GM12874 (cell line): ENCODE measurements at regions not wholly inside any gene's neighbourhood (a gene's known extent, or its start where the extent isn't known, plus 50 kb on each side); places are given as distances from the start of the nearest gene placed in this dataset.

ENCODE experiments used
- CTCF ChIP-seq: IDR thresholded peaks from 2 replicates; pipeline ENCODE4 v1.5.1; 2011; ENCODE audit warnings: low read depth, mild to moderate bottlenecking, control low read depth, low read length, moderate library complexity; ENCODE audit not compliant: insufficient read depth

GRCh38 chr3:59245300-59245858 is 195.6 kb upstream of the CFAP20DC start:
- no peak for TF ChIP-seq CTCF

GRCh38 chr3:59244343-59244742 is 194.5 kb upstream of the CFAP20DC start:
- TF ChIP-seq CTCF = no peak

DNA sequence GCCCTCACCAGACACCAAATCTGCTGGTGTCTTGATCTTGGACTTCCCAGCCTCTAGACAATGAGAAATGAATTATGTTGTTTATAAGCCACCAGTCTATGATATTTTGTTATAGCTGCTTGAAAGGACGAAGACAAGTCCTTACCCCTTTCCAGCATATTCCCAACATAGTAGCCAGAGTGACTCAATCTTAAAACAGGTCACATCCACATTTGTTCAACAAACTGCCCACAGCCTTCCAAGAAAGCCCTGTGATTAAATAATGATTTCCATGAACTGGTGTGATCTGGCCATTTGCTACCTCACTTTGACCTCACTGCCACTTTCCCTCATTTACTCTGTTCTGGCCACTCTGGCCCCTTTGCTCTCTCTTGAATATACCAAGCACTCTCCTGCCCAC is 193.7 kb upstream of the CFAP20DC start:
- TF ChIP-seq CTCF = no peak

DNA sequence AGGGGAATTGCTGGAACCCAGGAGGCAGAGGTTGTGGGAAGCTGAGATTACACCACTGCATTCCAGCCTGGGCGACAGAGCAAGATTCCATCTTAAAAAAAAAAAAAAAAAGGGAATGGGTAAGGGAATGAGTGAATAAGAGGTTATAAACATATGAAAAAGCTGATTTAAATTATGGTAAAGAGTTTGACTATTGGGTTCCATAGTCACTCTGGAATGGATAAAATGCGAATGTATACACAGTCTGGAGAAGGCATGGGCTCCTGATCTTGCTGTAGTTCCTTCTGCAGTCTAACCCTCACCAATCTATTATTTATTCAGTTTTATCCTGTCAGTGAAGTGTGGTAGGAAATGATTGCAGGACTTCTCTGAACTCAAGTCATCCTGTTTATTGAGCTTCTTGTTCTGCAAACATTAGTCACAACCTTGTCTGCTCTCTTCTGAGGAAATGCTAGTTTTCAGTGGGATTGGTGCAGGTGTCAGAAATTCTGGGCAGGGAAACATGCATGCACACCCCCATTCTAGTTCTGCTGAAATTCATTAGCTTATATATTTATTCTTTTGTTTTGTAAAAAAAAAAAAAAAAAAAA is 190.9 kb upstream of the CFAP20DC start:
- no peak for TF ChIP-seq CTCF

DNA sequence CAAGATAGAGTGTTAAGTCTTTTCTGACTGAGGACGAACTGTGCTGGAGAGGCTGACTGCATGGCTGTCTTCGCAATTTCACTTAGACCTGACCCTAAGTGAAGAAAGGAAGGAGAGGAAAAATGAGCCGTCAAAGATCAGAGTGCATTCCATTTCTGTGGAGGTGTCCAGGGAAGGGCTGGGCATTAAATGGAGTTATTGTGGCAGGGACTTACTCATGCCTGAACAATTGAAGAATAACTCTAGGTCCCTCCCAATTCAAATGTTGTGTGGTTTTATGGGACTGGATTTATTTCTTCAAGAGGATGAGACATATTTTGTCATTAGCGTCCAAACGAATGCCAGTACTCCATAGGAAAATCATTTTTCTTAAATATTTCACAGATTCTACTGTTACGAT is 187.3 kb upstream of the CFAP20DC start:
- TF ChIP-seq CTCF = no peak

- no peak for TF ChIP-seq CTCF
Observed at GRCh38 chr3:59235634-59236012, 185.8 kb upstream of the CFAP20DC start.

DNA sequence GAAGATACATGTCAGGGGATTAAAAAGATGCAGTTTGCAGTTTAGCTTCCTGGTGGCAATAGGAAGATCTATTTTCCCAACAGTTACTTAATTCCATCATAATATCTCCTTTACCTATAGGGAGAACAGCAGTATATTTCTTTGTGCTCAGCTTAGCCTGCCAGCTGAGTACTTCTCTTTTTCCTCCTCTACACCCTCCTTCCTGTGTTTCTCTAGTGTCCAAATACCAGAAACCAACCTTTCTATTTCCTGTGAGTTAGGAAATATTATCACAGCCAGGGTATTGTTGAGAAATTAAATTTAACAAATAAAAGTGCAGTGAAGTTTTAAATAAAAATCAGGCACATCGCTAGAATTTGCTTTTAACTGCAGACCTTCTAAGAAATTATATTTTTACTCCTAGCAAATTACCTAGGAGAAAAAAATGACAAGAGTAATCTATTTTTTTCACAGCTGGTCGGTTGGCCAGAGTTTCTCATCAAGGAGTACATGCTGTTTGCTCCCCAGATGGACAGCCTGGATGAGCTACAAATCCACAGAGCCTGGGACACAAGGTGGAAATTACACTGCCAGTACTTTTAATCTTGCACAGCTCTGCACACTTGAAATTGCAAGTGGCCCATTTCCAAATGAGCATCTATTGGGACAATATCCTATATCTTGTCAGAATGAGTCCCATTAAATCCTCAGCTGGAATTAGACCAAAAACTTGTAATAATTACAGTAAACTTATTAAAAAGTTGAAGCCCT is 185.2 kb upstream of the CFAP20DC start:
- no peak for TF ChIP-seq CTCF
